GM12891 (cell line): ENCODE measurements at regions not wholly inside any gene's neighbourhood (a gene's known extent, or its start where the extent isn't known, plus 50 kb on each side); places are given as distances from the start of the nearest gene placed in this dataset.

ENCODE experiments used
- PAX5 ChIP-seq: IDR thresholded peaks from 2 replicates; pipeline ENCODE4 v1.6.1; 2011; ENCODE audit warnings: low read length, moderate library complexity, mild to moderate bottlenecking; ENCODE audit not compliant: insufficient read depth, severe bottlenecking
- POLR2A ChIP-seq: IDR thresholded peaks from 2 replicates; pipeline ENCODE4 v1.6.1; 2011; ENCODE audit warnings: low read depth, low read length, control low read depth
- POLR2AphosphoS5 ChIP-seq: IDR thresholded peaks from 2 replicates; pipeline ENCODE4 v1.6.1; 2011; ENCODE audit warnings: low read depth, low read length, control low read depth
- SPI1 ChIP-seq: IDR thresholded peaks from 2 replicates; pipeline ENCODE4 v1.6.1; 2011; ENCODE audit warnings: low read depth, low read length, control low read depth
- TAF1 ChIP-seq: IDR thresholded peaks from 2 replicates; pipeline ENCODE4 v1.6.1; 2011; ENCODE audit warnings: low read depth, low read length, control low read depth

GRCh38 chr5:62732677-62733121, 154.1 kb downstream of the LRRC70 start:
- TF ChIP-seq POLR2A (no peak), POLR2AphosphoS5 (no peak), PAX5 (no peak), TAF1 (no peak), SPI1 (no peak)
